ENCODE measurements at regions not wholly inside any gene's neighbourhood (a gene's known extent, or its start where the extent isn't known, plus 50 kb on each side); places are given as distances from the start of the nearest gene placed in this dataset.

GRCh38 chr18:51491678-51492372, 294.3 kb upstream of the MEX3C start:
- Histone ChIP-seq H3K9me3 (ENCODE audit: low read depth, low read length, poor library complexity, severe bottlenecking) (no peaks in the 10 kb centered on the region), H3K27me3 (replicated peaks; ENCODE audit: insufficient read depth, low read depth, low read length, poor library complexity) (no peaks in the 10 kb centered on the region), H3K4me1 (ENCODE audit: insufficient read depth, low read length, poor library complexity, severe bottlenecking) (no peaks in the 10 kb centered on the region), H3K27ac (ENCODE audit: low read depth, low read length, poor library complexity, severe bottlenecking) (no peak overlapping the region), H3K36me3 (ENCODE audit: insufficient read depth, low read length, poor library complexity, severe bottlenecking) (no peaks in the 10 kb centered on the region), H3K4me3 (ENCODE audit: low read depth, low read length, poor library complexity, severe bottlenecking) (no peak overlapping the region)
- DNase-seq (ENCODE audit: low spot score) = no peak
- intact Hi-C loops (cut with micrococcal nuclease; ENCODE audit: unreplicated experiment) = no loop called here
- no peak for TF ChIP-seq CTCF (conservative IDR thresholded peaks at IDR 0.05; ENCODE audit: low read depth, low read length)
- no peak for TF ChIP-seq EZH2 (IDR thresholded peaks at IDR 0.05; ENCODE audit: borderline replicate concordance, low read depth, low read length, poor library complexity, severe bottlenecking)
- BruUV-seq (replicated peaks) = no TSS peak
- ChIA-PET CTCF (no interaction called here), POLR2A (ENCODE audit: low non-redundant PET) (interaction anchor here (0.6 kb wide), 1 partner anchor 1118 kb away, joined by 6 read pairs; no protein-coding TSS in a partner anchor)

- ChIA-PET CTCF (no interaction called here), POLR2A (ENCODE audit: low non-redundant PET) (no interaction called here)
- intact Hi-C loops (cut with micrococcal nuclease; ENCODE audit: unreplicated experiment) = no loop called here
- no peak overlapping the region for H3K4me3 ChIP-seq (ENCODE audit: low read depth, low read length, poor library complexity, severe bottlenecking)
- no TSS peak for BruUV-seq (replicated peaks)
- H3K9me3 ChIP-seq (ENCODE audit: low read depth, low read length, poor library complexity, severe bottlenecking) = no peaks in the 10 kb centered on the region
- no peaks in the 10 kb centered on the region for H3K36me3 ChIP-seq (ENCODE audit: insufficient read depth, low read length, poor library complexity, severe bottlenecking)
- no peaks in the 10 kb centered on the region for H3K27me3 ChIP-seq (replicated peaks; ENCODE audit: insufficient read depth, low read depth, low read length, poor library complexity)
- DNase-seq (ENCODE audit: low spot score) = no peak
- TF ChIP-seq EZH2 (IDR thresholded peaks at IDR 0.05; ENCODE audit: borderline replicate concordance, low read depth, low read length, poor library complexity, severe bottlenecking) = no peak
- no peak for TF ChIP-seq CTCF (conservative IDR thresholded peaks at IDR 0.05; ENCODE audit: low read depth, low read length)
- no peaks in the 10 kb centered on the region for H3K4me1 ChIP-seq (ENCODE audit: insufficient read depth, low read length, poor library complexity, severe bottlenecking)
- H3K27ac ChIP-seq (ENCODE audit: low read depth, low read length, poor library complexity, severe bottlenecking) = no peak overlapping the region
Measured at GRCh38 chr18:51498085-51498855, 300.8 kb upstream of the MEX3C start.

- DNase-seq (ENCODE audit: low spot score) = no peak
- no peak for TF ChIP-seq EZH2 (IDR thresholded peaks at IDR 0.05; ENCODE audit: borderline replicate concordance, low read depth, low read length, poor library complexity, severe bottlenecking)
- TF ChIP-seq CTCF (conservative IDR thresholded peaks at IDR 0.05; ENCODE audit: low read depth, low read length) = no peak
- CTCF ChIA-PET = no interaction called here
- Histone ChIP-seq H3K4me3 (ENCODE audit: low read depth, low read length, poor library complexity, severe bottlenecking) (no peak overlapping the region), H3K36me3 (ENCODE audit: insufficient read depth, low read length, poor library complexity, severe bottlenecking) (no peaks in the 10 kb centered on the region), H3K27me3 (replicated peaks; ENCODE audit: insufficient read depth, low read depth, low read length, poor library complexity) (no peaks in the 10 kb centered on the region), H3K9me3 (ENCODE audit: low read depth, low read length, poor library complexity, severe bottlenecking) (no peaks in the 10 kb centered on the region), H3K4me1 (ENCODE audit: insufficient read depth, low read length, poor library complexity, severe bottlenecking) (no peaks in the 10 kb centered on the region), H3K27ac (ENCODE audit: low read depth, low read length, poor library complexity, severe bottlenecking) (no peak overlapping the region)
- BruUV-seq (replicated peaks) = no TSS peak
- intact Hi-C loops (cut with micrococcal nuclease; ENCODE audit: unreplicated experiment) = no loop called here
- POLR2A ChIA-PET (ENCODE audit: low non-redundant PET) = no interaction called here
Measured at GRCh38 chr18:51503351-51503750, 305.9 kb upstream of the MEX3C start.

Measured in A673 (cell line).